ENCODE measurements at regions not wholly inside any gene's neighbourhood (a gene's known extent, or its start where the extent isn't known, plus 50 kb on each side); places are given as distances from the start of the nearest gene placed in this dataset.

DNA sequence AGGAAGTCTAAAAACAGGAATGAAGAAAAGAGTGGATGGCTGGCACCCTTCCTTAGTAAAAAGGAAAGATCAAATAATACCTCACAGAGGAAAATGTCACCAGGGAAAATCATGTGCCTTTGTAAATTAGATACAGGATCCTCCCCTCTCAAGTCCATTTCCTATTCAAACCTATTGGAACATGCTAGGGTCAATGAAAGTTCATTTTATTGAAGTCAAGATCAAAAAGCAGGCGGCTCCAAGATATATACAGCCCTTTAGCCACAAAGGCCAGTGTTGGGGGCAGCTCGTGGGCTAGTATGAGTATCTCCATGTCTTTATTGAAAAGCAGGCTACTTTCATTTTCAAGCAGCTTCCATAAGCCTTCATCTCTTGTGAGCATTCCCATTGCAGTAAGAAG, 141.1 kb downstream of the QDPR start:
- TF ChIP-seq, protein P1, sequence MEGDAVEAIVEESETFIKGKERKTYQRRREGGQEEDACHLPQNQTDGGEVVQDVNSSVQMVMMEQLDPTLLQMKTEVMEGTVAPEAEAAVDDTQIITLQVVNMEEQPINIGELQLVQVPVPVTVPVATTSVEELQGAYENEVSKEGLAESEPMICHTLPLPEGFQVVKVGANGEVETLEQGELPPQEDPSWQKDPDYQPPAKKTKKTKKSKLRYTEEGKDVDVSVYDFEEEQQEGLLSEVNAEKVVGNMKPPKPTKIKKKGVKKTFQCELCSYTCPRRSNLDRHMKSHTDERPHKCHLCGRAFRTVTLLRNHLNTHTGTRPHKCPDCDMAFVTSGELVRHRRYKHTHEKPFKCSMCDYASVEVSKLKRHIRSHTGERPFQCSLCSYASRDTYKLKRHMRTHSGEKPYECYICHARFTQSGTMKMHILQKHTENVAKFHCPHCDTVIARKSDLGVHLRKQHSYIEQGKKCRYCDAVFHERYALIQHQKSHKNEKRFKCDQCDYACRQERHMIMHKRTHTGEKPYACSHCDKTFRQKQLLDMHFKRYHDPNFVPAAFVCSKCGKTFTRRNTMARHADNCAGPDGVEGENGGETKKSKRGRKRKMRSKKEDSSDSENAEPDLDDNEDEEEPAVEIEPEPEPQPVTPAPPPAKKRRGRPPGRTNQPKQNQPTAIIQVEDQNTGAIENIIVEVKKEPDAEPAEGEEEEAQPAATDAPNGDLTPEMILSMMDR (conservative IDR thresholded peaks at IDR 0.05; ENCODE audit: low read depth in 2 of 2), result no peak
- TF ChIP-seq EZH2 (IDR thresholded peaks at IDR 0.05; ENCODE audit: low read depth, unreplicated experiment), result no peak
- no peak for TF ChIP-seq ZNF114 (CRISPR knock-in tag; IDR thresholded peaks at IDR 0.05)
- TF ChIP-seq POLR2AphosphoS5 (IDR thresholded peaks at IDR 0.05; ENCODE audit: low read depth), result no peak
- no peak for TF ChIP-seq EZH2phosphoT487 (IDR thresholded peaks at IDR 0.05; ENCODE audit: unreplicated experiment)
- TF ChIP-seq, protein P2, sequence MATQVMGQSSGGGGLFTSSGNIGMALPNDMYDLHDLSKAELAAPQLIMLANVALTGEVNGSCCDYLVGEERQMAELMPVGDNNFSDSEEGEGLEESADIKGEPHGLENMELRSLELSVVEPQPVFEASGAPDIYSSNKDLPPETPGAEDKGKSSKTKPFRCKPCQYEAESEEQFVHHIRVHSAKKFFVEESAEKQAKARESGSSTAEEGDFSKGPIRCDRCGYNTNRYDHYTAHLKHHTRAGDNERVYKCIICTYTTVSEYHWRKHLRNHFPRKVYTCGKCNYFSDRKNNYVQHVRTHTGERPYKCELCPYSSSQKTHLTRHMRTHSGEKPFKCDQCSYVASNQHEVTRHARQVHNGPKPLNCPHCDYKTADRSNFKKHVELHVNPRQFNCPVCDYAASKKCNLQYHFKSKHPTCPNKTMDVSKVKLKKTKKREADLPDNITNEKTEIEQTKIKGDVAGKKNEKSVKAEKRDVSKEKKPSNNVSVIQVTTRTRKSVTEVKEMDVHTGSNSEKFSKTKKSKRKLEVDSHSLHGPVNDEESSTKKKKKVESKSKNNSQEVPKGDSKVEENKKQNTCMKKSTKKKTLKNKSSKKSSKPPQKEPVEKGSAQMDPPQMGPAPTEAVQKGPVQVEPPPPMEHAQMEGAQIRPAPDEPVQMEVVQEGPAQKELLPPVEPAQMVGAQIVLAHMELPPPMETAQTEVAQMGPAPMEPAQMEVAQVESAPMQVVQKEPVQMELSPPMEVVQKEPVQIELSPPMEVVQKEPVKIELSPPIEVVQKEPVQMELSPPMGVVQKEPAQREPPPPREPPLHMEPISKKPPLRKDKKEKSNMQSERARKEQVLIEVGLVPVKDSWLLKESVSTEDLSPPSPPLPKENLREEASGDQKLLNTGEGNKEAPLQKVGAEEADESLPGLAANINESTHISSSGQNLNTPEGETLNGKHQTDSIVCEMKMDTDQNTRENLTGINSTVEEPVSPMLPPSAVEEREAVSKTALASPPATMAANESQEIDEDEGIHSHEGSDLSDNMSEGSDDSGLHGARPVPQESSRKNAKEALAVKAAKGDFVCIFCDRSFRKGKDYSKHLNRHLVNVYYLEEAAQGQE (IDR thresholded peaks at IDR 0.05; ENCODE audit: unreplicated experiment), result no peak
- TF ChIP-seq CREB1 (CRISPR knock-in tag; IDR thresholded peaks at IDR 0.05; ENCODE audit: low read depth), result no peak
- no peak for TF ChIP-seq STAT1 (IDR thresholded peaks at IDR 0.05; ENCODE audit: unreplicated experiment)
- no peak for TF ChIP-seq NANOG (IDR thresholded peaks at IDR 0.05; ENCODE audit: borderline replicate concordance)
- TF ChIP-seq ZNF331 (CRISPR knock-in tag; IDR thresholded peaks at IDR 0.05; ENCODE audit: low read depth), result no peak
- TF ChIP-seq ZNF462 (CRISPR knock-in tag; IDR thresholded peaks at IDR 0.05), result no peak

Measured in GM23338 (cell line).